WTC11 (cell line): ENCODE measurements at regions not wholly inside any gene's neighbourhood (a gene's known extent, or its start where the extent isn't known, plus 50 kb on each side); places are given as distances from the start of the nearest gene placed in this dataset.

Experiments used
- ATF2 ChIP-seq: sonication (generic); formaldehyde crosslinking; IDR thresholded peaks from 2 replicates; pipeline ENCODE4 v1.8.1; 2022; ENCODE audit warnings: low read depth, missing genetic modification reagents, borderline replicate concordance
- CDX4 ChIP-seq: fragments of 250-450 bp; sonication (Bioruptor Pico); IDR thresholded peaks from 2 replicates; pipeline ENCODE4 v1.9.0; 2021; ENCODE audit warnings: moderate library complexity, mild to moderate bottlenecking, inconsistent platforms, borderline replicate concordance
- CTCF ChIP-seq: fragments of 200-600 bp; IDR thresholded peaks from 2 replicates; pipeline ENCODE4 v1.8.0; 2022; ENCODE audit warnings: antibody characterized with exemption
- ESRRA ChIP-seq: sonication (generic); formaldehyde crosslinking; IDR thresholded peaks from 2 replicates; pipeline ENCODE4 v1.8.1; 2022; ENCODE audit warnings: mild to moderate bottlenecking, missing genetic modification reagents, borderline replicate concordance
- FOXP1 ChIP-seq: sonication (generic); formaldehyde crosslinking; IDR thresholded peaks from 2 replicates; pipeline ENCODE4 v1.8.0; 2022; ENCODE audit warnings: missing genetic modification reagents, mild to moderate bottlenecking, moderate library complexity, borderline replicate concordance
- IRF2 ChIP-seq: sonication (generic); formaldehyde crosslinking; IDR thresholded peaks from 2 replicates; pipeline ENCODE4 v1.8.0; 2022; ENCODE audit warnings: low read depth, missing genetic modification reagents, borderline replicate concordance
- MXD4 ChIP-seq: fragments of 250-450 bp; sonication (Bioruptor Pico); IDR thresholded peaks from 2 replicates; pipeline ENCODE4 v1.8.0; 2021; ENCODE audit warnings: mild to moderate bottlenecking, moderate library complexity, borderline replicate concordance

- TF ChIP-seq ESRRA (no peak), CTCF (no peak), MXD4 (CRISPR knock-in tag) (no peak), CDX4 (CRISPR knock-in tag) (no peak), IRF2 (CRISPR knock-in tag) (no peak), ATF2 (CRISPR knock-in tag) (no peak), FOXP1 (no peak)
These were observed 473.6 kb upstream of the ASIC2 start for GRCh38 chr17:33766721-33767120.
